ENCODE measurements at regions not wholly inside any gene's neighbourhood (a gene's known extent, or its start where the extent isn't known, plus 50 kb on each side); places are given as distances from the start of the nearest gene placed in this dataset.

DNA sequence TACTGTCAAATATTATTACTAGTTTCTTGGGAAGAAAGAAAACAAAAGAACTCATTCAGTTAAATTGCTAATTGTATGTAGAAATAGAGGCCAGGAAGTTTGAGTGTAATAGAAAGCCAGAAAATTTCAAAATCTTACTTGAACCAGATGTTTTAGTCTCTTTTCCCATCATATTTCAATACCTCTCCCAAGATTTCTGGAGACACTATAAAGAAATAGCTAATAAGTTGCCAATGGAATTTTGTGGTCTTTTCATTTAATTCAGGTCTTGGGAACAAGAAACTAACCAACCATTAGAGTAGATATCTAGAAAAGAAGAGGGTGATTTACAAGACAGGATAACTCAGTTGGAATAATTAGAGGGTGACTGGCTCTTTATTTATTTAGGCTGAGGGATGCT is 112.2 kb downstream of the AGTR2 start:
- no peak overlapping the region for H3K4me3 ChIP-seq (ENCODE audit: low read depth, low read length)
- no peaks in the 10 kb centered on the region for H3K4me1 ChIP-seq (ENCODE audit: control insufficient read depth, insufficient read depth, low read length)
- H3K36me3 ChIP-seq (ENCODE audit: control insufficient read depth in 2 of 2, insufficient read depth in 1 of 2, low read length in 2 of 2): no peaks in the 10 kb centered on the region
- CTCF ChIA-PET: no interaction called here
- TF ChIP-seq ZBTB21 (tag by site-specific recombination; IDR thresholded peaks at IDR 0.05) (no peak), ZNF514 (tag by site-specific recombination; IDR thresholded peaks at IDR 0.05) (no peak), ZNF639 (tag by site-specific recombination; IDR thresholded peaks at IDR 0.05) (no peak), ZNF10 (tag by site-specific recombination; IDR thresholded peaks at IDR 0.05) (no peak), ZNF776 (tag by site-specific recombination; IDR thresholded peaks at IDR 0.05; ENCODE audit: borderline replicate concordance) (no peak), ZSCAN5A (tag by site-specific recombination; IDR thresholded peaks at IDR 0.05) (no peak)
- POLR2A ChIA-PET: no interaction called here
- H3K27ac ChIP-seq (ENCODE audit: extremely low read depth, low read depth, low read length): no peak overlapping the region
- no peaks in the 10 kb centered on the region; the same call in 1 of the 2 replicates for H3K9me3 ChIP-seq (ENCODE audit: control insufficient read depth, insufficient read depth, low read depth, low read length)

- H3K27ac ChIP-seq (ENCODE audit: extremely low read depth, low read depth, low read length): no peak overlapping the region
- no peaks in the 10 kb centered on the region for H3K4me1 ChIP-seq (ENCODE audit: control insufficient read depth, insufficient read depth, low read length)
- ChIA-PET POLR2A (no interaction called here), CTCF (no interaction called here)
- no peaks in the 10 kb centered on the region for H3K9me3 ChIP-seq (ENCODE audit: control insufficient read depth, insufficient read depth, low read depth, low read length)
- H3K36me3 ChIP-seq (ENCODE audit: control insufficient read depth in 2 of 2, insufficient read depth in 1 of 2, low read length in 2 of 2): no peaks in the 10 kb centered on the region
- TF ChIP-seq GLI2 (tag by site-specific recombination; IDR thresholded peaks at IDR 0.05; ENCODE audit: borderline replicate concordance, low read depth): no peak
- no peak for TF ChIP-seq ZNF2 (tag by site-specific recombination; IDR thresholded peaks at IDR 0.05)
- no peak for TF ChIP-seq KLF17 (tag by site-specific recombination; IDR thresholded peaks at IDR 0.05)
- TF ChIP-seq ZNF830 (tag by site-specific recombination; IDR thresholded peaks at IDR 0.05; ENCODE audit: low read depth): no peak
- no peak for TF ChIP-seq ZNF302 (tag by site-specific recombination; IDR thresholded peaks at IDR 0.05; ENCODE audit: low read depth)
- TF ChIP-seq, protein P1, sequence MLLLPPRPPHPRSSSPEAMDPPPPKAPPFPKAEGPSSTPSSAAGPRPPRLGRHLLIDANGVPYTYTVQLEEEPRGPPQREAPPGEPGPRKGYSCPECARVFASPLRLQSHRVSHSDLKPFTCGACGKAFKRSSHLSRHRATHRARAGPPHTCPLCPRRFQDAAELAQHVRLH (tag by site-specific recombination; IDR thresholded peaks at IDR 0.05): no peak
- no peak for TF ChIP-seq RBAK (tag by site-specific recombination; IDR thresholded peaks at IDR 0.05)
- TF ChIP-seq ZNF274 (IDR thresholded peaks at IDR 0.05; ENCODE audit: low read length): no peak
- no peak for TF ChIP-seq ZNF274 (tag by site-specific recombination; IDR thresholded peaks at IDR 0.05; ENCODE audit: borderline replicate concordance)
- TF ChIP-seq ZNF660 (tag by site-specific recombination; IDR thresholded peaks at IDR 0.05): no peak
- TF ChIP-seq, protein P2, sequence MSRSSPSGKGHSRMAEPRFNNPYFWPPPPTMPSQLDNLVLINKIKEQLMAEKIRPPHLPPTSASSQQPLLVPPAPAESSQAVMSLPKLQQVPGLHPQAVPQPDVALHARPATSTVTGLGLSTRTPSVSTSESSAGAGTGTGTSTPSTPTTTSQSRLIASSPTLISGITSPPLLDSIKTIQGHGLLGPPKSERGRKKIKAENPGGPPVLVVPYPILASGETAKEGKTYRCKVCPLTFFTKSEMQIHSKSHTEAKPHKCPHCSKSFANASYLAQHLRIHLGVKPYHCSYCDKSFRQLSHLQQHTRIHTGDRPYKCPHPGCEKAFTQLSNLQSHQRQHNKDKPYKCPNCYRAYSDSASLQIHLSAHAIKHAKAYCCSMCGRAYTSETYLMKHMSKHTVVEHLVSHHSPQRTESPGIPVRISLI (tag by site-specific recombination; IDR thresholded peaks at IDR 0.05): no peak
- TF ChIP-seq, protein P3, sequence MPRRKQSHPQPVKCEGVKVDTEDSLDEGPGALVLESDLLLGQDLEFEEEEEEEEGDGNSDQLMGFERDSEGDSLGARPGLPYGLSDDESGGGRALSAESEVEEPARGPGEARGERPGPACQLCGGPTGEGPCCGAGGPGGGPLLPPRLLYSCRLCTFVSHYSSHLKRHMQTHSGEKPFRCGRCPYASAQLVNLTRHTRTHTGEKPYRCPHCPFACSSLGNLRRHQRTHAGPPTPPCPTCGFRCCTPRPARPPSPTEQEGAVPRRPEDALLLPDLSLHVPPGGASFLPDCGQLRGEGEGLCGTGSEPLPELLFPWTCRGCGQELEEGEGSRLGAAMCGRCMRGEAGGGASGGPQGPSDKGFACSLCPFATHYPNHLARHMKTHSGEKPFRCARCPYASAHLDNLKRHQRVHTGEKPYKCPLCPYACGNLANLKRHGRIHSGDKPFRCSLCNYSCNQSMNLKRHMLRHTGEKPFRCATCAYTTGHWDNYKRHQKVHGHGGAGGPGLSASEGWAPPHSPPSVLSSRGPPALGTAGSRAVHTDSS (tag by site-specific recombination; IDR thresholded peaks at IDR 0.05): no peak
- TF ChIP-seq ZNF223 (tag by site-specific recombination; IDR thresholded peaks at IDR 0.05): no peak
- TF ChIP-seq ZNF416 (tag by site-specific recombination; IDR thresholded peaks at IDR 0.05): no peak
- no peak for TF ChIP-seq SP3 (tag by site-specific recombination; IDR thresholded peaks at IDR 0.05)
- no peak for TF ChIP-seq ZNF560 (tag by site-specific recombination; IDR thresholded peaks at IDR 0.05; ENCODE audit: borderline replicate concordance)
- TF ChIP-seq GLIS1 (tag by site-specific recombination; IDR thresholded peaks at IDR 0.05): no peak
- TF ChIP-seq ZNF311 (tag by site-specific recombination; IDR thresholded peaks at IDR 0.05; ENCODE audit: borderline replicate concordance): no peak
- TF ChIP-seq ZNF114 (tag by site-specific recombination; IDR thresholded peaks at IDR 0.05): no peak
- TF ChIP-seq ZNF394 (tag by site-specific recombination; IDR thresholded peaks at IDR 0.05; ENCODE audit: borderline replicate concordance): no peak
- TF ChIP-seq ZIC2 (tag by site-specific recombination; IDR thresholded peaks at IDR 0.05): no peak
- no peak overlapping the region for H3K4me3 ChIP-seq (ENCODE audit: low read depth, low read length)
Measured at GRCh38 chrX:116284400-116284799, 113.9 kb downstream of the AGTR2 start.
